Osteocyte (in vitro differentiated cells): ENCODE measurements at regions not wholly inside any gene's neighbourhood (a gene's known extent, or its start where the extent isn't known, plus 50 kb on each side); places are given as distances from the start of the nearest gene placed in this dataset.

Experiments
- DNase-seq: peaks from one replicate; pipeline ENCODE4 v3.0.0; 2021; ENCODE audit warnings: mixed read lengths; ENCODE audit not compliant: unreplicated experiment; ENCODE audit errors: extremely low spot score
- H3K27ac Mint-ChIP-seq: one replicate; pipeline ENCODE4 v1.8.0; 2021; ENCODE audit warnings: mild to moderate bottlenecking, mixed read lengths; ENCODE audit not compliant: unreplicated experiment
- H3K27me3 Mint-ChIP-seq: one replicate; pipeline ENCODE4 v1.8.0; 2021; ENCODE audit warnings: mixed read lengths; ENCODE audit not compliant: unreplicated experiment
- H3K36me3 Mint-ChIP-seq: one replicate; pipeline ENCODE4 v1.8.0; 2021; ENCODE audit warnings: mixed read lengths; ENCODE audit not compliant: unreplicated experiment
- H3K4me1 Mint-ChIP-seq: one replicate; pipeline ENCODE4 v1.8.0; 2021; ENCODE audit warnings: mixed read lengths; ENCODE audit not compliant: unreplicated experiment
- H3K4me3 Mint-ChIP-seq: one replicate; pipeline ENCODE4 v1.8.0; 2021; ENCODE audit warnings: mild to moderate bottlenecking, moderate library complexity, mixed read lengths; ENCODE audit not compliant: unreplicated experiment
- H3K9me3 Mint-ChIP-seq: one replicate; pipeline ENCODE4 v1.8.0; 2021; ENCODE audit warnings: mixed read lengths; ENCODE audit not compliant: unreplicated experiment
- TF ChIP-seq, protein P1 (sequence below): fragments of 200-600 bp; sonication (generic); IDR thresholded peaks from 2 replicates; pipeline ENCODE4 v1.5.0; 2021; ENCODE audit warnings: antibody characterized with exemption, mild to moderate bottlenecking, moderate library complexity

DNA sequence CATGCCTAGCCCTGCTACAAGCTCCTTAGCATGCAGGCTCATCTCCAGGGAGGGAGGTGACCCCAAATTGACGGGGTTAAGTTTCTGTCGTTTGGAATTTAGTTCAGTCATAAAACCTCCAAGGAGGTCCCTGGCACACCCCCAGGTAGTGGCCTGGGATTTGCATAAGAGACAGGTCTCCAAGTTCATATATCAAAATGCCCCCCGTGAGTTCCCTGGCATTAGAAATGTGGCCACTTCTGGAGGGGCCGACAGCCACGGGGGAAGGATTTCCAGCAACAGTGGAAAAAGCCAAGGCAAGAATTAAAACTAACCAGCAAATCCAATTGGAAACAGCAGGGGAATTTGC is 228.8 kb downstream of the BCL11B start:
- H3K4me1 Mint-ChIP-seq: peaks cover 2% of the 10 kb centered on the region
- no peak overlapping the region for H3K4me3 Mint-ChIP-seq
- peaks cover 5% of the 10 kb centered on the region for H3K9me3 Mint-ChIP-seq
- TF ChIP-seq, protein P1, sequence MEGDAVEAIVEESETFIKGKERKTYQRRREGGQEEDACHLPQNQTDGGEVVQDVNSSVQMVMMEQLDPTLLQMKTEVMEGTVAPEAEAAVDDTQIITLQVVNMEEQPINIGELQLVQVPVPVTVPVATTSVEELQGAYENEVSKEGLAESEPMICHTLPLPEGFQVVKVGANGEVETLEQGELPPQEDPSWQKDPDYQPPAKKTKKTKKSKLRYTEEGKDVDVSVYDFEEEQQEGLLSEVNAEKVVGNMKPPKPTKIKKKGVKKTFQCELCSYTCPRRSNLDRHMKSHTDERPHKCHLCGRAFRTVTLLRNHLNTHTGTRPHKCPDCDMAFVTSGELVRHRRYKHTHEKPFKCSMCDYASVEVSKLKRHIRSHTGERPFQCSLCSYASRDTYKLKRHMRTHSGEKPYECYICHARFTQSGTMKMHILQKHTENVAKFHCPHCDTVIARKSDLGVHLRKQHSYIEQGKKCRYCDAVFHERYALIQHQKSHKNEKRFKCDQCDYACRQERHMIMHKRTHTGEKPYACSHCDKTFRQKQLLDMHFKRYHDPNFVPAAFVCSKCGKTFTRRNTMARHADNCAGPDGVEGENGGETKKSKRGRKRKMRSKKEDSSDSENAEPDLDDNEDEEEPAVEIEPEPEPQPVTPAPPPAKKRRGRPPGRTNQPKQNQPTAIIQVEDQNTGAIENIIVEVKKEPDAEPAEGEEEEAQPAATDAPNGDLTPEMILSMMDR: no peak
- no peak for DNase-seq
- H3K27ac Mint-ChIP-seq: no peak overlapping the region
- no peaks in the 10 kb centered on the region for H3K36me3 Mint-ChIP-seq
- H3K27me3 Mint-ChIP-seq: peaks cover 10% of the 10 kb centered on the region

DNA sequence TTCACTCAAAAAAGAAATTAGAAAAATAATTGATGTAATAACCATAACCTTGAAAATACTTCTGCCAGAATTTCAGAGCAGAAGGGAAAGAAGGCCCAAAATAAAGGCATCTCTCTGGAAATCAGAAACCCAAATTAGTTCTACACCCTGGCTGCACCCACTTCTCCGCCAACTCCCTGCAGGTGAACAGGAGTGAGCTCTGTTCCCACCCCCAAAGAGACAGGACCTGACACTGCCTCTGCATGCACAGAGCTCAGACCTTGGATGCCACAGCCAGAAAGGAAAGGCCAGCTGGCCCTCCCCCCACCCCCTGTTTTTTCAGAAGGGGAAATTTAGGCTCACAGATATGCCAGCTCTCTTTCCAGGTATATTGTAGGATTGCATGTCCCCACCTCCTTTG is 228.2 kb downstream of the BCL11B start:
- Mint-ChIP-seq H3K27me3 (peaks cover 15% of the 10 kb centered on the region), H3K4me3 (no peak overlapping the region), H3K36me3 (no peaks in the 10 kb centered on the region), H3K27ac (no peak overlapping the region), H3K4me1 (no peaks in the 10 kb centered on the region), H3K9me3 (peaks cover 5% of the 10 kb centered on the region)
- TF ChIP-seq, protein P1: no peak
- DNase-seq: no peak

DNA sequence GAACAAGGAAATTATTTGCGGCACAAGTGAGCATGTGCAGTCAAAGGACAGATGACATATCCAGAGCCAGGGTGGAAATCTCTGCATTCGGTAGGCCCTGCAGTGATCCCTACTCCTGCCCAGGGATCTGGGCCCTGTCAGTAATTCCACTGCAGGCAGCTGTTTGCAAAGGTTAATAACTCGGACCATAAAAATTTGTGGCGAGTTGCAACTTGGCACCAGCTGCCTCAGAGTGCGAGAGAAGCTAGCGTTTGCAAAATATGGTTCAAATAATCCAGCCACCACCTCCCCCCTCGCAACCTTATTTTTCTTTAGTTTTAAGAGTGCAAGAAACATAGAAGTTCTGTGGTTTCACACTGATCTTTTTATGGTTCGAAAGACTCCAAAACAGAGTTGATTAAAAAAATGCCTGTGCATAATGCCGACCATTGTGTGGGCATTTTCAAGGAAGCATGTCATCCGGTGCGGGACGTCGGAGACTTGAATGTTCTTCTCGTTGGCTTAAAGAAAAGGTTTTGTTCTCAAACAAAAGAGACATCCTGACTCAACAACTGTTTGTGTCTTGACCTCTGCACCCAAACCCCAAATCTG is 224.5 kb downstream of the BCL11B start:
- Mint-ChIP-seq H3K27me3 (peaks cover 33% of the 10 kb centered on the region), H3K27ac (no peak overlapping the region), H3K4me3 (no peak overlapping the region), H3K36me3 (peaks cover 1% of the 10 kb centered on the region), H3K4me1 (no peaks in the 10 kb centered on the region), H3K9me3 (peaks cover 16% of the 10 kb centered on the region)
- DNase-seq: no peak
- TF ChIP-seq, protein P1: no peak

DNA sequence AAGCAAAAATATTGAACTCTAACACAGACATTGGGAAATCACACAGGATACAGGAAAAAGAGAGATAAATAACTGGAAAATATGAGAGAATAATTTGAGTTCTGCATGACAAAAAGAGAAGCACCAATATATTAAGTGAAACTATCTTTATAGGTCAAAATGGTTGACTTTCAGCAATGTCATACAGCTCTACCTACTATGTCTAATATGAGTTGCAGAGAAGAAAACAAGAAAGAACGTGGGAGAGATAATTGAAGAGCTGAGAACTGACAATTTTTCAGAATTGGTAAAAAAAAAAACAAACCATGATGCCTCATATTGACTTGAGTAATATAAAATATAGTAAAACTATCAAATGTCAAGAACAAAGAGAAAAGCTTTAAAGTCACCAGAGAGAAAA is 221.7 kb downstream of the BCL11B start:
- H3K36me3 Mint-ChIP-seq: peaks cover 2% of the 10 kb centered on the region
- H3K4me3 Mint-ChIP-seq: no peak overlapping the region
- H3K4me1 Mint-ChIP-seq: no peaks in the 10 kb centered on the region
- H3K27ac Mint-ChIP-seq: no peak overlapping the region
- H3K9me3 Mint-ChIP-seq: peaks cover 21% of the 10 kb centered on the region
- peaks cover 31% of the 10 kb centered on the region for H3K27me3 Mint-ChIP-seq
- TF ChIP-seq, protein P1: no peak
- no peak for DNase-seq

DNA sequence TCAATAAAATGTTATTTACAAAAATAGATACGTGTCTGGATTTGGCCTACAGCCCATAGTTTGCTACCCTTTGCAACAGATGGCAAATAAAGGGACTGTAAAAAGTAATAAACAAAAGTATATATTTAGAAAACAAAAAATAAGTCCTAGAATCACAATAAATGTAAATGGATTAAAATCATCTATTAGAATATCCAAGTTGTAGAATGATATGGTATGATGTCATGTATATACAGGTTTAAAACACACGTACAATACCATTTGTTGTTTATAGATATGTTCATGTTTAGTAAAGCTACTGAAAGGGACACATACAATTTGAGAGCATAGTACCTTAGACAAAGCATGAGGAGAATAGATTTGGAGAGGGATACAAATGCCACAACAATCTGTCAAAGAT is 219.5 kb downstream of the BCL11B start:
- H3K36me3 Mint-ChIP-seq: peaks cover 2% of the 10 kb centered on the region

More for the DNA sequence above, 219.5 kb downstream of the BCL11B start:
- Mint-ChIP-seq H3K27me3 (peaks cover 23% of the 10 kb centered on the region), H3K9me3 (peaks cover 21% of the 10 kb centered on the region), H3K27ac (no peak overlapping the region), H3K4me3 (no peak overlapping the region), H3K4me1 (no peaks in the 10 kb centered on the region)
- no peak for DNase-seq
- TF ChIP-seq, protein P1: no peak
